ENCODE measurements at regions not wholly inside any gene's neighbourhood (a gene's known extent, or its start where the extent isn't known, plus 50 kb on each side); places are given as distances from the start of the nearest gene placed in this dataset.
"Not testable (repeated sequence)": the region's sequence is repeated elsewhere in the genome, so short reads cannot be mapped to it uniquely, and the experiment has no call there.

DNA sequence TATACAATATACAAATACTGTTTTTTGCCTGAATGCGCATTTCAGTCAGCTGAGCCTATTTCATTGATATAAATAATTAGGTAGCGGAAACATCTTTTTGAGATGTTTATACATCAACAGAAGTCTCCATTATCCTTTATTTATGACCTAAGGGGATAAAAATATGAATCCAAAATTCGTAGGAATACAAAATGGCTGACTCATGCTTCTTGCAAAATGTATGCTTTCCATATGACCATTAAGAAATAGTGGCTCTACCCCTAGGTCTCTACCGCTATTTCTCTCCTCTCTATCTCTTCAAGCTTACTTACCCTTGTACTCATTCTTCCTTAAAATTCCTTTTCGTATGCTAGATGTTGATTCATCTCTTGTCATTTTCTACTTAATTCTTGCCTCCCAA is 338.4 kb upstream of the TMPRSS15 start:
- Histone ChIP-seq H3K4me1 (ENCODE audit: control insufficient read depth, insufficient read depth, low read length) (no peaks in the 10 kb centered on the region), H3K27ac (ENCODE audit: low read depth, low read length) (no peak overlapping the region), H3K36me3 (ENCODE audit: control insufficient read depth, insufficient read depth, low read length) (no peaks in the 10 kb centered on the region), H3K9me3 (ENCODE audit: control insufficient read depth, low read length) (no peaks in the 10 kb centered on the region), H3K4me3 (ENCODE audit: low read length) (no peak overlapping the region), H3K9ac (ENCODE audit: extremely low read depth, low read length, poor library complexity, severe bottlenecking) (no peak overlapping the region), H3K27me3 (ENCODE audit: control insufficient read depth, insufficient read depth, low read length, poor library complexity, severe bottlenecking) (no peaks in the 10 kb centered on the region)
- Mint-ChIP-seq H3K27ac (no peak overlapping the region), H3K4me3 (no peak overlapping the region), H3K36me3 (ENCODE audit: low read depth) (no peaks in the 10 kb centered on the region), H3K9me3 (no peaks in the 10 kb centered on the region), H3K4me1 (peaks cover 9% of the 10 kb centered on the region), H3K27me3 (ENCODE audit: insufficient read depth) (no peaks in the 10 kb centered on the region)
- 91 to 97% methylated on average over 3 to 5 of the region's 5 CpGs for WGBS, 2 experiments (ENCODE audit: insufficient coverage in 1 of 2, insufficient read length in 1 of 2)
- no peak for DNase-seq
- TF ChIP-seq, protein P1, sequence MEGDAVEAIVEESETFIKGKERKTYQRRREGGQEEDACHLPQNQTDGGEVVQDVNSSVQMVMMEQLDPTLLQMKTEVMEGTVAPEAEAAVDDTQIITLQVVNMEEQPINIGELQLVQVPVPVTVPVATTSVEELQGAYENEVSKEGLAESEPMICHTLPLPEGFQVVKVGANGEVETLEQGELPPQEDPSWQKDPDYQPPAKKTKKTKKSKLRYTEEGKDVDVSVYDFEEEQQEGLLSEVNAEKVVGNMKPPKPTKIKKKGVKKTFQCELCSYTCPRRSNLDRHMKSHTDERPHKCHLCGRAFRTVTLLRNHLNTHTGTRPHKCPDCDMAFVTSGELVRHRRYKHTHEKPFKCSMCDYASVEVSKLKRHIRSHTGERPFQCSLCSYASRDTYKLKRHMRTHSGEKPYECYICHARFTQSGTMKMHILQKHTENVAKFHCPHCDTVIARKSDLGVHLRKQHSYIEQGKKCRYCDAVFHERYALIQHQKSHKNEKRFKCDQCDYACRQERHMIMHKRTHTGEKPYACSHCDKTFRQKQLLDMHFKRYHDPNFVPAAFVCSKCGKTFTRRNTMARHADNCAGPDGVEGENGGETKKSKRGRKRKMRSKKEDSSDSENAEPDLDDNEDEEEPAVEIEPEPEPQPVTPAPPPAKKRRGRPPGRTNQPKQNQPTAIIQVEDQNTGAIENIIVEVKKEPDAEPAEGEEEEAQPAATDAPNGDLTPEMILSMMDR (conservative IDR thresholded peaks at IDR 0.05) = no peak

DNA sequence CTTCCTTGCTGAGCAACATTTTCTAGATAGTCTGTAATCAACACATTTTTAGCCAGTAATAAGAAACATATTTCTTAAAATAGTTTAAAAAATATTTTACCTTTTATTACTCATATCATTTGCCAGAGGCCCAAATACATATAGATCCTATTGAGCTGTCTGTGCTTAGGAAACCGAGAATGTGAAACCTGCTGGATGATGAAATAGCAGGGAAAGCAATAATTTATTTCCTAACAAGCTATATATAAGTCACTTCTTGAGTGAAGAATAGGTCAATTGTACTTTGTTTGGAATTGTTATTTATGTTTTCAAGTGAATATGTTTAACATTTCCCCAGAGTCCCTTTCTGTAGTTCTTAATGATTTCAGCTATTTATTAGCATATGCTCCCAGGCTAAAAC is 339.9 kb upstream of the TMPRSS15 start:
- no peaks in the 10 kb centered on the region for H3K27me3 ChIP-seq (ENCODE audit: control insufficient read depth, insufficient read depth, low read length, poor library complexity, severe bottlenecking)
- Mint-ChIP-seq H3K36me3 (ENCODE audit: low read depth) (no peaks in the 10 kb centered on the region), H3K27ac (no peak overlapping the region), H3K27me3 (ENCODE audit: insufficient read depth) (no peaks in the 10 kb centered on the region), H3K4me3 (no peak overlapping the region), H3K9me3 (no peaks in the 10 kb centered on the region), H3K4me1 (peaks cover 9% of the 10 kb centered on the region)
- TF ChIP-seq, protein P1 (conservative IDR thresholded peaks at IDR 0.05) = no peak
- H3K27ac ChIP-seq (ENCODE audit: low read depth, low read length) = no peak overlapping the region
- no peaks in the 10 kb centered on the region for H3K36me3 ChIP-seq (ENCODE audit: control insufficient read depth, insufficient read depth, low read length)
- DNase-seq = no peak
- 100% methylated on average over 1 of the region's 1 CpG; no CpG with 5 or more reads in 1 of the 2 experiments for WGBS, 2 experiments (ENCODE audit: insufficient coverage in 1 of 2, insufficient read length in 1 of 2)
- H3K9ac ChIP-seq (ENCODE audit: extremely low read depth, low read length, poor library complexity, severe bottlenecking) = no peak overlapping the region
- no peak overlapping the region for H3K4me3 ChIP-seq (ENCODE audit: low read length)
- no peaks in the 10 kb centered on the region for H3K9me3 ChIP-seq (ENCODE audit: control insufficient read depth, low read length)
- no peaks in the 10 kb centered on the region for H3K4me1 ChIP-seq (ENCODE audit: control insufficient read depth, insufficient read depth, low read length)

DNA sequence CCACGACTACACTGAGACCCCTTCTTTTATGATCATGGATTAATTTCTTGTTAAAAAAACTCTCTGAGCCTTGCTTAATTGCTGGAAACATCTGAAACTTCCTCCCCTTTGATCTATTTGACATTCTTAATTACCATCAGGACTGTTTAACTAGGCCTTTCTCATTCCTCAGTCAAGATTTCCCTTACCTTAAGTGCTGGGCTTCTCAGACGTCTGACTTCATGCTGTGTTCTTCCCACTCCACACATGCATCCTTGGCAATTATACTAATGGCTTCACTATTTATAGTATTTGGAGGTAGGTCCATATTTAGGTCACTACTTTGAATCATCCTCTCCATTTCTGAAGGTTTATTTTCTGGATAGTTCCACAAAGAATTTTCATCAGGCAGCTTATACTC is 341.3 kb upstream of the TMPRSS15 start:
- no peaks in the 10 kb centered on the region for H3K4me1 ChIP-seq (ENCODE audit: control insufficient read depth, insufficient read depth, low read length)
- TF ChIP-seq, protein P1 (conservative IDR thresholded peaks at IDR 0.05) = no peak
- H3K4me3 ChIP-seq (ENCODE audit: low read length) = no peak overlapping the region
- no peaks in the 10 kb centered on the region for H3K27me3 ChIP-seq (ENCODE audit: control insufficient read depth, insufficient read depth, low read length, poor library complexity, severe bottlenecking)
- Mint-ChIP-seq H3K36me3 (ENCODE audit: low read depth) (no peaks in the 10 kb centered on the region), H3K4me1 (peaks cover 9% of the 10 kb centered on the region), H3K9me3 (no peaks in the 10 kb centered on the region), H3K27me3 (ENCODE audit: insufficient read depth) (no peaks in the 10 kb centered on the region), H3K27ac (no peak overlapping the region), H3K4me3 (no peak overlapping the region)
- DNase-seq = no peak
- H3K9me3 ChIP-seq (ENCODE audit: control insufficient read depth, low read length) = no peaks in the 10 kb centered on the region
- 24% methylated on average over 2 of the region's 2 CpGs; no CpG with 5 or more reads in 1 of the 2 experiments for WGBS, 2 experiments (ENCODE audit: insufficient coverage in 1 of 2, insufficient read length in 1 of 2)
- H3K9ac ChIP-seq (ENCODE audit: extremely low read depth, low read length, poor library complexity, severe bottlenecking) = no peak overlapping the region
- H3K36me3 ChIP-seq (ENCODE audit: control insufficient read depth, insufficient read depth, low read length) = no peaks in the 10 kb centered on the region
- no peak overlapping the region for H3K27ac ChIP-seq (ENCODE audit: low read depth, low read length)

DNA sequence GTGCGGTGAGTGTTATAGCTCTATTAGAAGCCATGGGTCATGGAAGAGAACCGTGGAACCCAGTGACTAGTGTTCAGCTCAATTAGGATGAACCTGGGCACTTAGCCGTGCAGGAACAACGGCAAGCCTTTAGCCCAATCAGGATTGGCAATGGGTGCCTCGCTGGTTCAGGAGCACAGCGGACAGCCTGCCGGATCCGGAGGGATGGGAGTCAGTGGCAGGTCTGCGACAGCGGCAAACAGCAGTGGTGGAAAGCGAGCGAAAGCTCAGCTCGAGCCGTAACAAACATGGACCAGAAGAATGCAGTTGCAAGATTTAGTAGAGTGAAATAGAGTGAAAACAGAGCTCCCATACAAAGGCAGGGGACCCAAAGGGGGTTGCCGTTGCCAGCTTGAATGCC is 349.3 kb upstream of the TMPRSS15 start:
- H3K27ac Mint-ChIP-seq; H3K36me3 Mint-ChIP-seq (ENCODE audit: low read depth); H3K9ac ChIP-seq (ENCODE audit: extremely low read depth, low read length, poor library complexity, severe bottlenecking); H3K4me1 Mint-ChIP-seq; H3K36me3 ChIP-seq (ENCODE audit: control insufficient read depth, insufficient read depth, low read length); H3K27me3 ChIP-seq (ENCODE audit: control insufficient read depth, insufficient read depth, low read length, poor library complexity, severe bottlenecking); H3K4me3 ChIP-seq (ENCODE audit: low read length); DNase-seq; H3K27ac ChIP-seq (ENCODE audit: low read depth, low read length); H3K4me1 ChIP-seq (ENCODE audit: control insufficient read depth, insufficient read depth, low read length); H3K9me3 ChIP-seq (ENCODE audit: control insufficient read depth, low read length); H3K27me3 Mint-ChIP-seq (ENCODE audit: insufficient read depth); H3K4me3 Mint-ChIP-seq; H3K9me3 Mint-ChIP-seq: not testable (repeated sequence)
- WGBS, 2 experiments (ENCODE audit: insufficient coverage in 1 of 2, insufficient read length in 1 of 2) = 87 to 100% methylated on average over 3 to 13 of the region's 15 CpGs

DNA sequence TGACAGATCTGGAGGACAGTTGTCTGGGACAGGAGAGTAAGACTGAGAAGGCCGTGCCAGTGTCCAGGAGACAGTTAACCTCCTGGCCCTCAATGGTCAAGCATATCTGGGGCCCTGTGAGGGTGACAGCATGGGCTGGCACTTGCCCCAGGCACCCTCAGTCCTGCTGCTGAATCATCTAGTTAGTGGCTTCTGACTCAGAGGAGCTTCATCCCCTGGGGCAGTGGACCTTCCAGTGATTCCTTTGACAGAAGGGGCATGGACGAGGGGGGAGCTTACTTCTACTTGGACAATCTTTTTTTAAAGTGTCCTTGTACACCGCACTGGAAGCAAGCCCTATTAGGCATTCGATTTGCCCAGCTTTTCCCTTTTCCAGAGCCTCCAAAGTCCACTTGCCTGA is 352.7 kb upstream of the TMPRSS15 start:
- H3K4me3 Mint-ChIP-seq; DNase-seq; H3K9me3 Mint-ChIP-seq; H3K9me3 ChIP-seq (ENCODE audit: control insufficient read depth, low read length); H3K9ac ChIP-seq (ENCODE audit: extremely low read depth, low read length, poor library complexity, severe bottlenecking); H3K36me3 ChIP-seq (ENCODE audit: control insufficient read depth, insufficient read depth, low read length); H3K27ac ChIP-seq (ENCODE audit: low read depth, low read length); H3K4me3 ChIP-seq (ENCODE audit: low read length); H3K4me1 Mint-ChIP-seq; H3K27me3 ChIP-seq (ENCODE audit: control insufficient read depth, insufficient read depth, low read length, poor library complexity, severe bottlenecking); H3K36me3 Mint-ChIP-seq (ENCODE audit: low read depth); H3K27ac Mint-ChIP-seq; H3K27me3 Mint-ChIP-seq (ENCODE audit: insufficient read depth); H3K4me1 ChIP-seq (ENCODE audit: control insufficient read depth, insufficient read depth, low read length): not testable (repeated sequence)
- WGBS, 2 experiments (ENCODE audit: insufficient coverage in 1 of 2, insufficient read length in 1 of 2) = 91 to 96% methylated on average over 3 to 4 of the region's 4 CpGs

Measured in endodermal cell (in vitro differentiated cells).